HEK293 (cell line): ENCODE measurements at regions not wholly inside any gene's neighbourhood (a gene's known extent, or its start where the extent isn't known, plus 50 kb on each side); places are given as distances from the start of the nearest gene placed in this dataset.

Source experiments
- ZNF175 ChIP-seq: fragments of 450-650 bp; formaldehyde crosslinking; IDR thresholded peaks from 2 replicates; pipeline ENCODE4 v1.5.1; 2016; ENCODE audit warnings: missing biosample characterization, missing genetic modification characterization
- ZNF302 ChIP-seq: fragments of 450-650 bp; formaldehyde crosslinking; IDR thresholded peaks from 2 replicates; pipeline ENCODE4 v1.5.1; 2016; ENCODE audit warnings: missing biosample characterization, missing genetic modification characterization, low read depth
- ZNF658 ChIP-seq: fragments of 450-650 bp; formaldehyde crosslinking; IDR thresholded peaks from 2 replicates; pipeline ENCODE4; 2016; ENCODE audit warnings: missing biosample characterization, missing genetic modification characterization
- TF ChIP-seq, protein P1 (sequence below): fragments of 450-650 bp; formaldehyde crosslinking; IDR thresholded peaks from 2 replicates; pipeline ENCODE4 v1.5.1; 2016; ENCODE audit warnings: missing biosample characterization, missing genetic modification characterization
- TF ChIP-seq, protein P2 (sequence below): fragments of 450-650 bp; formaldehyde crosslinking; IDR thresholded peaks from 2 replicates; pipeline ENCODE4 v1.5.1; 2016; ENCODE audit warnings: missing biosample characterization, missing genetic modification characterization
- TF ChIP-seq, protein P3 (sequence below): fragments of 450-650 bp; formaldehyde crosslinking; optimal IDR thresholded peaks from 2 replicates; pipeline ENCODE3; 2016; ENCODE audit warnings: missing biosample characterization, mild to moderate bottlenecking, missing genetic modification characterization

DNA sequence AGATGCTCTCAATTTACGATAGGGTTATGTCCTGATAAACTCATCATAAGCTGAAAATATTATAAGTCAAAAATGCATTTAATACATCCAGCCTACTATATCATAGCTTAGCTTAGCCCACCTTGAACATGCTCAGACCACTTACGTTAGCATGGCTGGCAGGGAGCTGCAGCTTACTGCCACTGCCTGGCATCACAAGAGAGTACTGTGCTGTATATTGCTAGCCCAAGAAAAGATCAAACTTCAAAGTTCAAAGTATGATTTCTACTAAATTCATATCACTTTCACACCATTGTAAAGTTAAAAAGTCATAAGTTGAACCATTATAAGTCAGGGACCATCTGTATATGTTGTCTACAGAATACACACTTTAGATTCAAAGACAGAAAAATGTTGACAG is 91.6 kb downstream of the HYCC1 start:
- TF ChIP-seq, protein P1, sequence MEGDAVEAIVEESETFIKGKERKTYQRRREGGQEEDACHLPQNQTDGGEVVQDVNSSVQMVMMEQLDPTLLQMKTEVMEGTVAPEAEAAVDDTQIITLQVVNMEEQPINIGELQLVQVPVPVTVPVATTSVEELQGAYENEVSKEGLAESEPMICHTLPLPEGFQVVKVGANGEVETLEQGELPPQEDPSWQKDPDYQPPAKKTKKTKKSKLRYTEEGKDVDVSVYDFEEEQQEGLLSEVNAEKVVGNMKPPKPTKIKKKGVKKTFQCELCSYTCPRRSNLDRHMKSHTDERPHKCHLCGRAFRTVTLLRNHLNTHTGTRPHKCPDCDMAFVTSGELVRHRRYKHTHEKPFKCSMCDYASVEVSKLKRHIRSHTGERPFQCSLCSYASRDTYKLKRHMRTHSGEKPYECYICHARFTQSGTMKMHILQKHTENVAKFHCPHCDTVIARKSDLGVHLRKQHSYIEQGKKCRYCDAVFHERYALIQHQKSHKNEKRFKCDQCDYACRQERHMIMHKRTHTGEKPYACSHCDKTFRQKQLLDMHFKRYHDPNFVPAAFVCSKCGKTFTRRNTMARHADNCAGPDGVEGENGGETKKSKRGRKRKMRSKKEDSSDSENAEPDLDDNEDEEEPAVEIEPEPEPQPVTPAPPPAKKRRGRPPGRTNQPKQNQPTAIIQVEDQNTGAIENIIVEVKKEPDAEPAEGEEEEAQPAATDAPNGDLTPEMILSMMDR (tag by site-specific recombination) = no peak
- TF ChIP-seq, protein P2, sequence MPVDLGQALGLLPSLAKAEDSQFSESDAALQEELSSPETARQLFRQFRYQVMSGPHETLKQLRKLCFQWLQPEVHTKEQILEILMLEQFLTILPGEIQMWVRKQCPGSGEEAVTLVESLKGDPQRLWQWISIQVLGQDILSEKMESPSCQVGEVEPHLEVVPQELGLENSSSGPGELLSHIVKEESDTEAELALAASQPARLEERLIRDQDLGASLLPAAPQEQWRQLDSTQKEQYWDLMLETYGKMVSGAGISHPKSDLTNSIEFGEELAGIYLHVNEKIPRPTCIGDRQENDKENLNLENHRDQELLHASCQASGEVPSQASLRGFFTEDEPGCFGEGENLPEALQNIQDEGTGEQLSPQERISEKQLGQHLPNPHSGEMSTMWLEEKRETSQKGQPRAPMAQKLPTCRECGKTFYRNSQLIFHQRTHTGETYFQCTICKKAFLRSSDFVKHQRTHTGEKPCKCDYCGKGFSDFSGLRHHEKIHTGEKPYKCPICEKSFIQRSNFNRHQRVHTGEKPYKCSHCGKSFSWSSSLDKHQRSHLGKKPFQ (tag by site-specific recombination) = no peak
- TF ChIP-seq ZNF302 (no peak), ZNF658 (tag by site-specific recombination) (no peak), ZNF175 (no peak)
- TF ChIP-seq, protein P3, sequence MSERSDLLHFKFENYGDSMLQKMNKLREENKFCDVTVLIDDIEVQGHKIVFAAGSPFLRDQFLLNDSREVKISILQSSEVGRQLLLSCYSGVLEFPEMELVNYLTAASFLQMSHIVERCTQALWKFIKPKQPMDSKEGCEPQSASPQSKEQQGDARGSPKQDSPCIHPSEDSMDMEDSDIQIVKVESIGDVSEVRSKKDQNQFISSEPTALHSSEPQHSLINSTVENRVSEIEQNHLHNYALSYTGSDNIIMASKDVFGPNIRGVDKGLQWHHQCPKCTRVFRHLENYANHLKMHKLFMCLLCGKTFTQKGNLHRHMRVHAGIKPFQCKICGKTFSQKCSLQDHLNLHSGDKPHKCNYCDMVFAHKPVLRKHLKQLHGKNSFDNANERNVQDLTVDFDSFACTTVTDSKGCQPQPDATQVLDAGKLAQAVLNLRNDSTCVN = no peak
